ENCODE measurements at regions not wholly inside any gene's neighbourhood (a gene's known extent, or its start where the extent isn't known, plus 50 kb on each side); places are given as distances from the start of the nearest gene placed in this dataset.

DNA sequence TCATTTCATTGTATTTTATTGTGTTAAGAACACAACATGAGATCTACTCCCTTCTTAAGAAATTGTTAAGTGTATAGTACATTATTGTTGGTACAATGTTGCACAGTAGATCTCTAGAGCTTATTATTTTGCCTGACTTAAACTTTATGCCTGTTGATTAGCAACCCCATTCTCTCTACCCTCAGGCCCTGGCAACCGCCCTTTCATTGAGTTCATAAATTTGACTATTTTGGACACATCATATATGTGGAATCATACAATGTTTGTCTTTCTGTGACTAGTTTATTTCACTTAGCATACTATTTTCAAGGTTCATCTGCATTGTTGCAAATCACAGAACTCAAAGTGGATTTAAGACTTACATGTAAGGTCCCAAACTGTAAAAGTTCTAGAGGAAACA, 222.1 kb downstream of the IL15 start:
- TF ChIP-seq, protein P1, sequence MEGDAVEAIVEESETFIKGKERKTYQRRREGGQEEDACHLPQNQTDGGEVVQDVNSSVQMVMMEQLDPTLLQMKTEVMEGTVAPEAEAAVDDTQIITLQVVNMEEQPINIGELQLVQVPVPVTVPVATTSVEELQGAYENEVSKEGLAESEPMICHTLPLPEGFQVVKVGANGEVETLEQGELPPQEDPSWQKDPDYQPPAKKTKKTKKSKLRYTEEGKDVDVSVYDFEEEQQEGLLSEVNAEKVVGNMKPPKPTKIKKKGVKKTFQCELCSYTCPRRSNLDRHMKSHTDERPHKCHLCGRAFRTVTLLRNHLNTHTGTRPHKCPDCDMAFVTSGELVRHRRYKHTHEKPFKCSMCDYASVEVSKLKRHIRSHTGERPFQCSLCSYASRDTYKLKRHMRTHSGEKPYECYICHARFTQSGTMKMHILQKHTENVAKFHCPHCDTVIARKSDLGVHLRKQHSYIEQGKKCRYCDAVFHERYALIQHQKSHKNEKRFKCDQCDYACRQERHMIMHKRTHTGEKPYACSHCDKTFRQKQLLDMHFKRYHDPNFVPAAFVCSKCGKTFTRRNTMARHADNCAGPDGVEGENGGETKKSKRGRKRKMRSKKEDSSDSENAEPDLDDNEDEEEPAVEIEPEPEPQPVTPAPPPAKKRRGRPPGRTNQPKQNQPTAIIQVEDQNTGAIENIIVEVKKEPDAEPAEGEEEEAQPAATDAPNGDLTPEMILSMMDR (conservative IDR thresholded peaks at IDR 0.05; ENCODE audit: low read depth, low read length) = no peak
- no peak for TF ChIP-seq EZH2 (IDR thresholded peaks at IDR 0.05; ENCODE audit: borderline replicate concordance, low read depth, low read length, poor library complexity, severe bottlenecking)
